NCI-H2227 (cell line): ENCODE measurements at regions not wholly inside any gene's neighbourhood (a gene's known extent, or its start where the extent isn't known, plus 50 kb on each side); places are given as distances from the start of the nearest gene placed in this dataset.
"Not testable (repeated sequence)": the region's sequence is repeated elsewhere in the genome, so short reads cannot be mapped to it uniquely, and the experiment has no call there.

Experiments used
- DNase-seq: peaks from one replicate; lab custom pipeline; 2025; ENCODE audit not compliant: unreplicated experiment; lab: John Stamatoyannopoulos, UW

GRCh38 chr20:5492937-5493336 is 117.9 kb downstream of the GPCPD1 start:
- no peak for DNase-seq

- no peak for DNase-seq
Measured at GRCh38 chr20:5491455-5491854, 119.4 kb downstream of the GPCPD1 start.

DNA sequence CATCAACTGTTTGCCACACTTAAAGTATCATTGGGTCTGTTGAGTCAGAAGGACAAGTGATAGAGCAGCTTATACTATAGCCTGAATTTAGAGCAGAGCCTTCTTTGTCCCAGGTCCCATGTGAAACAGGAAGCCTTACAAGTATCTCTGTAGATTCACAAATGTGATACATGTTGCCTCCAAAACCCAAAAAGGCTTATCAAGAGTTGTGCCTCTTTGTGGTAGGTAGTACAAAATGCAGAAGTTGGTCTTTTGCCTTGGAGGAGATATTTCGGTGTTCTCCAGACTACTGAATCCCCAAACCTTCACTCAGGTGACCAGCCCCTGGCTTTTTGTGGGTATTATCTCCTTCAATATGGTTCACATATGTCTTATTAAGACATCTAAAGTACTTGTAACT is 121.2 kb downstream of the GPCPD1 start:
- DNase-seq: no peak

DNA sequence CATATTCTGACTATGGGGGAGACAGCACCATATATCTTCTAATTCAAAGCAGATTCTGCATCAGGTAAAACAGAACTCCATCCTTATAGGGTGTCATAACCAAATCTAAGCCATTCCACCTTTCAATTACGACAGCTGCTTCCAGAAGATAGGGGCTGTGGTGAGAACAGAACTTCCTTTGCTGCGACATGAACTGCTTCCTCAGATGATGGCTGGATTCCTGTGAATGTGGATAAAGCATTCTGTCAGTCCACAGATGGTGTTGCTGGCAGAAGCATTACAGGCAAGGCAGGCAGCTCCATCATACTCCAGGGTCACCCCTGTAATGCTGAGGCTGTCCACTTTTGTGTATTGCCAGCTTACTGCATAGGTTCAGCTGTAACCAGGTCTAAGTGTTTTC is 122.0 kb downstream of the GPCPD1 start:
- DNase-seq: no peak

DNA sequence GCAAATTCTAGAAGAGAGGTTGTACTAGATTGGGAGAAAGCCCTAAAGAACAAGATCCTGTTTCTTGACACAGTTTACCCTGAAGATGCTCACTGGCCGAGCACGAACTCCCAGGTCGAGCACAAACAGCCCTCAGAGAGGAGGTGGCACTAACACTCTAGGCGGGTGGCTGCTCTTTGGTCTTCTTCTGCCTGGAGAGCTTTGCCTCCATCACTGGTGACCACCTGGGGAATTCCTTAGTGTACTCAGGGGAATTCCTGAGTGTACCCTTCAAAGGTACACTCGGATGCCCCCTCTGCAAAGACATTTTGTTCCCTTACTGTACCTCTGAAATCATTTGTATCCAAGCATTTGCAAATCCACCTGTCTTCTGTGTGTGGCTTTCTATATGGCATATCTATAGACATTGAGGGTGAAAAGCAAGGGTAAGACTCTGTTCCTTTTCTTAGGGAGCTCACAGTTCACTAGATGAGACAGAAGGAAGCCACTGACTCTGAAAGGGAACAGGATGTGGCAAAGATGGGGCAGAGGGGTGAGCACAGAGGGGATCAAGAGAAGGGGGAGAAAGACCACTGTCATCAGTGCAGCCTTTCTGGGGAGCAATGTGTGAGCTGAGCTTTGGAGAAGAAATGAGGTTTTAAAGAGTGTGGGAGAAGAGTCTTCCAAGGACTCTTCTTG is 124.3 kb downstream of the GPCPD1 start:
- DNase-seq: no peak

GRCh38 chr20:5484926-5485325 is 125.9 kb downstream of the GPCPD1 start:
- DNase-seq: peak; percentile 50

GRCh38 chr20:5484346-5484745 is 126.5 kb downstream of the GPCPD1 start:
- DNase-seq: no peak

- DNase-seq: no peak
Measured at GRCh38 chr20:5482791-5483190, 128.0 kb downstream of the GPCPD1 start.

DNA sequence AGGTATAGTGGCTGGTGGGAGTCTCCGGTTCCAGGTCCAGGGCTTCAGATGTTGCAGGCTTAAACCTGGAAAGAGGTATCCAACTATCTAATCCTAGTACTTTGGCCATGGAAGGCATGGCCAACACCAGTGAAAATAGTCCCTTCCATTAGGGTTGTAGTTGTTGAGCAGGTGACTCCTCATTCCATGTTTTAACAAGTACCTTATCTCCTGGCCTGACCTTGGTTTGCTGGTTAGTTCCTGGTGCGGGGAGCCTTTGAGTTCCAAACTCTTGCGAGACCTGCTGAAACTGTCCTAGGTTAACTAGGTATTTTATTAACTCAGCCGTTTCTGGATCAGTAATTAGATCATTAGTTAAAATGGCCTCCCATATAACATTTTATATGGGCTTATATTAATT is 128.9 kb downstream of the GPCPD1 start:
- no peak for DNase-seq

GRCh38 chr20:5480824-5481600 is 129.8 kb downstream of the GPCPD1 start:
- DNase-seq: no peak

- DNase-seq: no peak
Measured at GRCh38 chr20:5474646-5475550, 135.9 kb downstream of the GPCPD1 start.

- DNase-seq: not testable (repeated sequence)
Measured at GRCh38 chr20:5471866-5472265, 138.9 kb downstream of the GPCPD1 start.

- DNase-seq: no peak
Measured at GRCh38 chr20:5471368-5471767, 139.4 kb downstream of the GPCPD1 start.

DNA sequence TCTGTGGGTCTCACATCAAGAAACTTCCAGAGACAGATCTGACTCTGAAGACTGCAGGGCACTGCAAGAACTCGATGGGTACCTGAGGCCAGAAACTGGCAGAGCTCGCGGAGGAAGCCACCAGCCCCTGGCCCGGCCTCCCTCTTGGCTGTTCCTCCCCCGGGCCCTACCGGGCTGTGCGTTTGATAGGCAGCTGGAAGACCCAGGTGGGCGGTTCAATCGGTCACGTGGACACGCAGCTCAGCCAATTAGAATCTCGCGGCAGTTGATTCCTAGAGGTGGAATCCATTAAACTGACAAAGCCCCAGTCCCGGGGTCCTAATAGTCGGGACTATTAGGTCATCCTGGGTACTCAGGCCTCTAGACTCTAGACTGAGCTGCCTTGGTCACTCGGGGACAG is 139.9 kb downstream of the GPCPD1 start:
- DNase-seq: no peak

DNA sequence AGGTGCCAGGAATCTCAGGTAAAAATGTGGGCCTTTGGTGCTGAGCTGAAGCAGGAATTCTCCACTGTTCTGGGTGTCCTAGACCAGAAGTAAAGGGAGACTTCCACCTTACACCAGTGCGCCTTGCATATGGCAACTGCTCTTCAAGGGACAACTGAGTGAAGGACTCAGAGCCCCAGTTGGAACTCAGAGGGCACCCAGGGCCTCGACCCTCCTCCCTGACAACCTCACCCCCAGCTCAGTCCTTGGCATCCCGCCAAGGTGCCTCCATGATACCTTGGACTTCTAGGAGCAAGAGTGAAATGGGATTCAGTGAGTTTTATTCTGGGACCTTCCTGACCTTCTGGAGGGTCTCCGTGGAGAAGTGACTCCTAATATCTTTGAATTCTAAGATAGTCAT is 140.3 kb downstream of the GPCPD1 start:
- DNase-seq: no peak

GRCh38 chr20:5469111-5469510 is 141.7 kb downstream of the GPCPD1 start:
- DNase-seq: no peak

- DNase-seq: no peak
Measured at GRCh38 chr20:5467086-5467485, 143.7 kb downstream of the GPCPD1 start.

GRCh38 chr20:5465604-5465927 is 145.2 kb downstream of the GPCPD1 start:
- DNase-seq: no peak

- no peak for DNase-seq
Measured at GRCh38 chr20:5464901-5465603, 145.8 kb downstream of the GPCPD1 start.

DNA sequence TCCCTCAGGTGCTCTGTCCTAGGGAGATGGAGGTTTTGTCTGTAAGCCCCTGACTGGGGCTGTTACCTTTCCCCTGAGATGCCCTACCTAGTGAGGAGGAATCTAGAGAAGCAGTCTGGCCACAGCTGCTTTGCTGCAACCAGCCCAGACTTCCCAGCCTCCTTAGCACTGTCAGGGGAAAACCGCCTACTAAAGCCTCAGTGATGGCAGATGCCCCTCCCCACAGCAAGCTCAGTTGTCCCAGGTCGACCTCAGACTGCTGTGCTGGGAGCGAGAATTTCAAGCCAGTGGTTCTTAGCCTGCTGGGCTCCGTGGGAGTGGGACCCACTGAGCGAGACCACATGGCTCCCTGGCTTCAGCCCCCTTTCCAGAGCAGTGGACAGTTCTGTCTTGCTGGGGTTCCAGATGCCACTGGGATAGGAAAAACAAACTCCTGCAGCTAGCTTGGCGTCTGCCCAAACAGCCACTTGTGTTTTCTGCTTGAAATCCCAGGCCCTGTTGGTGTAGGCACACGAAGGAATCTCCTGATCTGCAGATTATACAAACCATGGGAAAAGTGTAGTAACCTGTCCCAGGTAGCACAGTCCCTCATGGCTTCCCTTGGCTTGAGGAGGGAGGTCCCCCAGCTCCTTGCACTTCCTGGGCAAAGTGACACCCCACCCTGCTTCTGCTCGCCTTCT is 146.4 kb upstream of the PROKR2 start:
- no peak for DNase-seq

- not testable (repeated sequence) for DNase-seq
Measured at GRCh38 chr20:5453745-5454144, 137.0 kb upstream of the PROKR2 start.
